KMS-11 (cell line): ENCODE measurements at regions not wholly inside any gene's neighbourhood (a gene's known extent, or its start where the extent isn't known, plus 50 kb on each side); places are given as distances from the start of the nearest gene placed in this dataset.

Experiments
- H2AFZ ChIP-seq: fragments of 200-600 bp; sonication (generic); 2 replicates; pipeline ENCODE4 v1.6.1; 2016; ENCODE audit warnings: antibody characterized with exemption, mixed run types, low read depth
- H3K27ac ChIP-seq: fragments of 200-600 bp; sonication (generic); 2 replicates; pipeline ENCODE4 v1.6.1; 2016; ENCODE audit warnings: mild to moderate bottlenecking, mixed run types
- H3K27me3 ChIP-seq: fragments of 200-600 bp; sonication (generic); 2 replicates; pipeline ENCODE4 v1.6.1; 2017; ENCODE audit warnings: mild to moderate bottlenecking, low read depth, mixed run types, moderate library complexity; ENCODE audit not compliant: insufficient read depth
- H3K36me3 ChIP-seq: fragments of 200-600 bp; sonication (generic); 2 replicates; pipeline ENCODE4 v1.6.1; 2017; ENCODE audit warnings: mild to moderate bottlenecking, mixed run types; ENCODE audit not compliant: insufficient read depth
- H3K4me1 ChIP-seq: fragments of 200-600 bp; sonication (generic); 2 replicates; pipeline ENCODE4 v1.6.1; 2016; ENCODE audit warnings: mild to moderate bottlenecking, low read depth, mixed run types; ENCODE audit not compliant: poor library complexity, severe bottlenecking
- H3K4me2 ChIP-seq: fragments of 200-600 bp; sonication (generic); 2 replicates; pipeline ENCODE4 v1.7.0; 2016; ENCODE audit warnings: mild to moderate bottlenecking, mixed run types
- H3K4me3 ChIP-seq: fragments of 200-600 bp; sonication (generic); IDR thresholded peaks from 2 replicates; pipeline ENCODE4 v1.6.1; 2017; ENCODE audit warnings: low read depth, low read length, mixed read lengths; ENCODE audit not compliant: insufficient read depth
- H3K79me2 ChIP-seq: fragments of 200-600 bp; sonication (generic); 2 replicates; pipeline ENCODE4 v1.6.1; 2016; ENCODE audit warnings: low read depth, mixed run types; ENCODE audit not compliant: insufficient read depth
- H3K9ac ChIP-seq: fragments of 200-600 bp; sonication (generic); 2 replicates; pipeline ENCODE4 v1.6.1; 2016; ENCODE audit warnings: mild to moderate bottlenecking, mixed run types
- H4K20me1 ChIP-seq: fragments of 200-600 bp; sonication (generic); 2 replicates; pipeline ENCODE4 v1.6.1; 2016; ENCODE audit warnings: mild to moderate bottlenecking, mixed run types; ENCODE audit not compliant: insufficient read depth
- TF ChIP-seq, protein P1 (sequence below): fragments of 200-600 bp; sonication (generic); conservative IDR thresholded peaks from 2 replicates; pipeline ENCODE4 v1.6.1; 2017; ENCODE audit warnings: low read depth, mild to moderate bottlenecking, antibody characterized with exemption, low read length, moderate library complexity, mixed read lengths

DNA sequence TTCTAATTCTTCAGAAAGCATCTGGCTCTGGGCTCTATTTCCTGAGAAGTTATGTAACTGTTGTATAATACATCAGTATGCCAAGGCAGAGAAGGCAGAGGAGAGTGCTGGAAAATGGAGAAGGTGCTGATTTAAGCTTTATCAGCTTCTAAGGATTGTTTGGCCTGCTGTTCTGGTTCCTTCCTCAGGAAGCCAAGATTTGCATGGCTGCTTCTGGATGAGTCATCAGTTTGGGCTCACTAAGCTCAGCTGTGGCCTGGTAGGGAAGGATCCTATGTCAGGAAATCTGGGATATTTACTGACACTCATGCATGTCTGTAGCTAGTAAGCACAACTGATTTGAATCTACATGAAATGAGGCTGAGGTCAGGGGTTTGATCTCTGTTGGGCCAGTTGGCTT is 73.2 kb upstream of the ADGRL4 start:
- Histone ChIP-seq H3K4me3 (no peak overlapping the region), H3K27ac (no peak overlapping the region), H3K27me3 (no peaks in the 10 kb centered on the region), H3K9ac (no peak overlapping the region), H3K36me3 (no peaks in the 10 kb centered on the region), H3K79me2 (no peaks in the 10 kb centered on the region), H4K20me1 (no peaks in the 10 kb centered on the region), H3K4me2 (no peak overlapping the region), H2AFZ (no peak overlapping the region), H3K4me1 (no peaks in the 10 kb centered on the region)
- TF ChIP-seq, protein P1, sequence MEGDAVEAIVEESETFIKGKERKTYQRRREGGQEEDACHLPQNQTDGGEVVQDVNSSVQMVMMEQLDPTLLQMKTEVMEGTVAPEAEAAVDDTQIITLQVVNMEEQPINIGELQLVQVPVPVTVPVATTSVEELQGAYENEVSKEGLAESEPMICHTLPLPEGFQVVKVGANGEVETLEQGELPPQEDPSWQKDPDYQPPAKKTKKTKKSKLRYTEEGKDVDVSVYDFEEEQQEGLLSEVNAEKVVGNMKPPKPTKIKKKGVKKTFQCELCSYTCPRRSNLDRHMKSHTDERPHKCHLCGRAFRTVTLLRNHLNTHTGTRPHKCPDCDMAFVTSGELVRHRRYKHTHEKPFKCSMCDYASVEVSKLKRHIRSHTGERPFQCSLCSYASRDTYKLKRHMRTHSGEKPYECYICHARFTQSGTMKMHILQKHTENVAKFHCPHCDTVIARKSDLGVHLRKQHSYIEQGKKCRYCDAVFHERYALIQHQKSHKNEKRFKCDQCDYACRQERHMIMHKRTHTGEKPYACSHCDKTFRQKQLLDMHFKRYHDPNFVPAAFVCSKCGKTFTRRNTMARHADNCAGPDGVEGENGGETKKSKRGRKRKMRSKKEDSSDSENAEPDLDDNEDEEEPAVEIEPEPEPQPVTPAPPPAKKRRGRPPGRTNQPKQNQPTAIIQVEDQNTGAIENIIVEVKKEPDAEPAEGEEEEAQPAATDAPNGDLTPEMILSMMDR = no peak

DNA sequence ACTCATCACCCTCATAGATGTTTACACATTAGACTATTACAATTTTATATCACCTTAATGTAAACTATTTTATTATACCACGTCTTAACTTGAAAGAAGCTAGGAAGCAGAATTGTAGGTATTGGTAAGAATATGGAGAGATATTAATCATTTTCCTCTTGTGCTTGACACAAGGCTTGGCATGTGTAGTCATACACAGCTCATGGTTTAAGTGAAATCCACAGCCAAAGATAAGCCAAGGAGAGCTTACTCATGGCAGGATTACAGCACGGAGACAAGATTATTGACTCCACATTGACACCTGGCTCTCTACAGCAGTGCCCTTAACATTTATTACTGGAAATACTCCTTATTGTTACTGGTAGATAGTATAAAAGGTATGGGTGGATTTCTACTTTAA is 68.4 kb upstream of the ADGRL4 start:
- Histone ChIP-seq H3K4me3 (no peak overlapping the region), H4K20me1 (no peaks in the 10 kb centered on the region), H3K36me3 (no peaks in the 10 kb centered on the region), H2AFZ (no peak overlapping the region), H3K4me2 (no peak overlapping the region), H3K9ac (no peak overlapping the region), H3K79me2 (no peaks in the 10 kb centered on the region), H3K27me3 (no peaks in the 10 kb centered on the region), H3K27ac (no peak overlapping the region), H3K4me1 (no peaks in the 10 kb centered on the region)
- TF ChIP-seq, protein P1 = no peak

DNA sequence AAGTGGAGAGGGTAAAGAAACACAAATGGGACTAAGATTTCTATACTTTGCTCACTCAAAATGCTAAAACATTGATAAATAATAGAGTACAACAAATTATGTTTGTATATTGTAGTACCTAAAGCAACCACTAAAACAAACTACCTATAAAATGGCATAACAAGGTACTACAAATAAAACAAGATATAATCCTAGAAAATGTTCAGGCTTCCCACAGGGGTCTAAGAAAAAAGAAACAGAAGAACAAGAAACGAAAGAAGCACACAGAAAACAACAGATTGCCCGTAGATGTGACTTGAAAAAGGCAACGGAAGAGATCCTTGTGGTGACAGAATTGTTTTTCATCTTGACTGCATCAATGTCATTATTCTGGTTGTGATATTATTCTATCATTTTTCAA is 63.3 kb upstream of the ADGRL4 start:
- Histone ChIP-seq H2AFZ (no peak overlapping the region), H4K20me1 (no peaks in the 10 kb centered on the region), H3K4me1 (no peaks in the 10 kb centered on the region), H3K36me3 (no peaks in the 10 kb centered on the region), H3K79me2 (no peaks in the 10 kb centered on the region), H3K27ac (no peak overlapping the region), H3K4me3 (no peak overlapping the region), H3K27me3 (no peaks in the 10 kb centered on the region), H3K4me2 (no peak overlapping the region), H3K9ac (no peak overlapping the region)
- TF ChIP-seq, protein P1 = no peak

DNA sequence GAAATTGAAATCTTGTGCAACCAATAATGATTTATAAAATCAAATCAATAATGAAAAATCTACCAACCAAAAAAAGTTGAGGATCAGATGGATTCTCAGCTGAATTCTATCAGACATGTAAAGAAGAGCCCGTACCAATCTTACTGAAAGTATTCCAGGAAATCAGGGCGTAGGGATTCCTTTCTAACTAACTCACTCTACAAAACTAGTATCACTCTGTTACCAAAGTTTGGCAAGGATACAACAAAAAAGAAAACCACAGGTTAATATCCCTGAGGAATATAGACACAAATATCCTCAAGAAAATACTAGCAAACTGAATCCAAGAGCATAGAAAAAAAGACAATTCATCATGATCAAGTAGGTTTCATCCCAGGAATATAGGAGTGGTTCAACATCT is 52.8 kb upstream of the ADGRL4 start:
- H4K20me1 ChIP-seq = no peaks in the 10 kb centered on the region
- no peaks in the 10 kb centered on the region for H3K36me3 ChIP-seq
- no peaks in the 10 kb centered on the region for H3K4me1 ChIP-seq
- no peaks in the 10 kb centered on the region for H3K79me2 ChIP-seq
- H3K4me2 ChIP-seq = no peak overlapping the region
- no peaks in the 10 kb centered on the region for H3K27me3 ChIP-seq
- H3K9ac ChIP-seq = no peak overlapping the region
- TF ChIP-seq, protein P1 = no peak
- no peak overlapping the region for H2AFZ ChIP-seq
- no peak overlapping the region for H3K4me3 ChIP-seq
- no peak overlapping the region for H3K27ac ChIP-seq
